Central memory CD4-positive, alpha-beta T cell (primary cell): ENCODE measurements at regions not wholly inside any gene's neighbourhood (a gene's known extent, or its start where the extent isn't known, plus 50 kb on each side); places are given as distances from the start of the nearest gene placed in this dataset.
"Not testable (repeated sequence)": the region's sequence is repeated elsewhere in the genome, so short reads cannot be mapped to it uniquely, and the experiment has no call there.

Experiments used
- DNase-seq: peaks from one replicate; pipeline ENCODE4 v3.0.0; 2022

DNA sequence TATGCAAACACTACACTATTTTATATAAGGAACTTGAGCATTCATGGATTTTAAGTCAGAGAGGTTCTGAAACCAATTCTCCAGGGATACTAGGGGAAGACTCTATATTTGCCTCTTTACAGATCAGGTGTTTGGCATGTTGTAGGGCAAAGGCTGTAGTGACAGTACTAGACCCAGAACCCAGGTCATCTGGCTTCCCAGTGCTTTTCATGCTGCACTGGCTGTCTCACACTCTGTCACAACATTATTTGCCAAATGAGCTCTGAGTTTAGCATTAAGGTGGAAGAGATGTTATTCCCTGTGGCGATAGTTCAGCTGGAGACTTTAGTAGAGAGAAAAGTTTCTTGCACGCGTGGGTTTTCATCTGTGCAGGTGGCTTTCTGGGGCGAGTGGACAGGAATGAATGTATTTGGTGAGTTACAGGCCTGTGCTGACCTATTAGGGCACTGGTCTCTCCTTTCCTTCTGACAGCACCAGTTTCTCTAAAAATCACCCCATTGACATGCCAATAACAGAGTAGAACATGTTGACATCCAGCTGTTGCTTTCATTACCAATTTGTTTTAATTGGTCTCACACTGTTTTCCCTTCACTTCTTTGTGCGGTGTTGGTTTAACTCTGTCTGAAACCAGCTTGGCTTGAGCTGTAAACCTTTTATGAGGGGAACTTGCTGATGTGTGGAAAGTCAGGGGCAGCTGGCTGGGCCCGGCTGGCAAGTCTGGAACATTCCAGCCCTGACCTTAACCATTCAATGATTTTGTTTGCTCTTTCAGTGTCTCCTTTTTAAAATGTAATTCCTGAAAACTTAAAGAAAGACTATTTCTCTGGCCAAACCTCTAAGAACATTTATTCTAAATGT, 643.0 kb upstream of the FAM98A start:
- DNase-seq: no peak

DNA sequence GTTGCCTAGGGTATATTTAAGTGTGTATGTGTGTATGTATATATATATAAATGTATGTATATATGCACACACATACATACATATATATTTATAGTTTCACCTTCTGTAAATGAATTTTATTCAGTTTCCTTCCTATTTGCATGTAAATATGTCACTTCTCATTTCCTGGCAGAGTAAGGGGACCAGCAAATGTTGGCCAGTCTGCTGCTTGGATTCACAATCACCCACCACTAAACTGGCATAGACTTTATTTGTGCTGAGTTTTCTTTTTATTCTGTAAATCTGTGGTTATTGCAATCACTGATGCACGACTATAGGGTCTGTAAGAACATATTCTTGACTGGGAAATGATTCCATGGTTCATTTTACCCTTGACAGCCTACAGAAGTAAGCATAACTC, 640.4 kb upstream of the FAM98A start:
- DNase-seq: no peak

DNA sequence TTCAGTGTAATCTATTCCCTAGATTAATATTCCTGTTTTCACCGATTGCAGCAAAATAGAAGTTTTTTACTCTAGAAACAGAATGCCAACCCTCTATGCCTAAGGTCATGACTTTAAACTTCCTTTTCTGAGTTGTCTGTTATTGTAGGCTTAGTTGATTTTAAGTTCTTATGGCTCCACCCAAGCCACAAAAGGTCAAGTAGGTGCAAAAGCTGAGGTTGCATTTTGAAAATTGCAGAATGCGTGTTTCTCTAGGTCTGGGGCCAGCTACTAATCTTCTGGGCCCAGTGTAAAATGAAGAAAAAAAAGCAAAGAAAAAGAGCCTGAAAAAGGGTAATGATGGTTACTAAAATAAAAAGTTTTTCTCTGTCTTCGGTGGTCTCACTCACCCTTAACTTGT, 635.7 kb upstream of the FAM98A start:
- DNase-seq: no peak

DNA sequence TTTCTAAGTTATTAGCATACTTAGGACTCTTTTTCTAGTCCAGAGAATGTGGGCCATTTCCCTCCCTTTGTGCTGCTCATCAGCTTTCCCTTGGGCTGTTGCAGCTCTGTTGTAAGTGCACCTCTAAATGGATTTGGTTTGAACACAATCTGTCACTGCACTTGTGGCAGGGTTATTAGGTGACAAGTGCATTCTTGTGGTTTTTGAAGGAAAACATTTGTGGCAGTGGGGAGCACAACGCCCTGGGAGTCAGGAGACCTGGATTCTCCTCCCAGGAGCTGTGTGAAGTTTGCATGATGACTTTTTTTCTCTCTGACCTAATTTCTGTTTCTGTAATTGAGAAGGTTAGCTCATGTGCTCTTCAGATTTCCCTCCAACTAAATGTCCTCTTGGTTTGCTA, 630.9 kb upstream of the FAM98A start:
- DNase-seq: no peak

DNA sequence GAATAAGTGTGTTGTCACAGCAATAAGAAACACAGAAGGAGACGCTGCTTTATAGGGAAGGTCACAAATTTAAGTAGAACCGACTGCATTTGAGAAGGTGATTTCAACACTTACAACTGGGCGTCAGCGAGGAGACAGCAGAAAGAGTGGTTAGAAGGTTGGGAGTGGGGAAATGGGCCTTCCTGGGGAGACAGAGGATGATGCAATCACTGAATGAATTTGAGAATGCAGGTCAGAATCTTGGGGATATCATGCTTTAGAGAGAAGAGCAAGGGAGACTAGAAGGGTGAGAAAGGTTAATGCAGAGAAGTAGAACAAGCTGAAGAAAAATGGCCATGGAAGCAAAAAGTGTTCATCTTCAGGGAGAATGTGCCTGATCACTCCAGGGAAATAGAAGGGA, 616.1 kb upstream of the FAM98A start:
- DNase-seq: no peak

DNA sequence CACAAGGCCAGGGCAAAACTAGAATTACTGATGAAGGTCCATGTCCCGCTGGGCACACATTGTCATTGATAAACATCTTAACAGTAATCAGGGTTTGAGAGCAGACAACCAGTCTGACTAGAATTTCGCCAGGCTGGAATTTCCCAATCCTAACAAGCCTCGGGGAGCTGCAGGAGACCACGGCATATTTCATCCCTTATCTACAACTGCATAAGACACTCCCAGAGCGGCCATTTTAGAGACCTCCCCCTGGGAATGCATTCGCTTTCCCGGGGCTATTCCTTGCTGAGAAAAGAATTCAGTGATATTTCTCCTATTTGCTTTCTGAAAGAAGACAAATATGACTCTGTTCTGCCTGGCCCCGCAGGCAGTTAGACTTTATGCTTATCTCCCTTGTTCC, 611.3 kb upstream of the FAM98A start:
- DNase-seq: not testable (repeated sequence)

DNA sequence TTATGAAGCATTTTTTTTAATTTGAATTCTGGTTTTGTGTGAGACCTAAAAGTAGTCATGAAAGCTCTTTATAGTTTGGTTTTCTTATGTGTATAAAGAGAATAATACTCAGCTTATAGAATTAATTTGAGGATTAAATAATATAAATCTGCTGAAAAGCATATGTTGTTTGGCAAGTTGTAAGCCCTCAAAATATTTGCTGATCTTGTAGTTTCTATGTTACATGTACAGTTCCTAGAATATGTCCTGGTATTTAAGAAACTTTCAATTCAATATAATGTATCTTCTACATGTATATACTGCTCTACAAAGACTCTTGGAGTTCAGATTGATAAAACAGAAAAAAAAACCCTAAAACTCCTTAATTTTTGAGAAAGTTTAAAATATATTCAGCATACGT, 605.5 kb upstream of the FAM98A start:
- no peak for DNase-seq

DNA sequence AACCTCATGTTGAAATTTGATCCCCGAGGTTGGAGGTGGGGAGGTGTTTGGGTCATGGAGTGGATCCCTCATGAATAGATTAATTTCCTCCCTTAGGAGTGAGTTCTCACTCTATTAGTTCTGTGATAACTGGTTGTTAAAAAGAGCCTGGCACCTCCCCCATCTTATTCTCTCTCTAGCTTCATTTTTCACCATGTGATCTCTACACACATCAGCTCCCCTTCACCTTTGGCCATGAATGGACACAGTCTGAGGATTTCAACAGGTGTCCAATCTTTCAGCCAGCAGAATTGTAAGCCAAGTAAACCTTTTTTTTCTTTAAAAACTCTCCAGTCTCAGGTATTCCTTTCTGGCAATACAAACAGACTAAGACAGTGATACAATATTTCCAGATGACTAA, 602.0 kb upstream of the FAM98A start:
- no peak for DNase-seq

DNA sequence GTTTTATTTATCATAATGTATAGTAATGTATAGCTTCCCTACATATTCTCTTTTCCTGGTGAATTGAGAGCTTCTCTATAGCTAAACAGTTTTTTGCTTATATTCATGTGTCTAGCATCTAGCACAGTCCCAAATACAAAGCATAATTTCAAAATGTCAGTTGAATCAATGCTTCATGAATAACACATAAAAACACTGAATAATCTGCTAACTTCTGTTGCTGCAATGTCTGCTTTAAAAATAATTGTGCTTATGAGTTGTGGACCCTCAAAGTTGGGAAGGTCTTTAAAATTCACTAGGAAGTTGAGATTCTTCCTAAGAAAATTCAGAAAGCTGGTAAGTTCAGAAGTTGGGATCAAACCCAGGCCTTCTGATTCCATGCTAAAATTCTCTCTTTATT, 600.9 kb upstream of the FAM98A start:
- DNase-seq: no peak

DNA sequence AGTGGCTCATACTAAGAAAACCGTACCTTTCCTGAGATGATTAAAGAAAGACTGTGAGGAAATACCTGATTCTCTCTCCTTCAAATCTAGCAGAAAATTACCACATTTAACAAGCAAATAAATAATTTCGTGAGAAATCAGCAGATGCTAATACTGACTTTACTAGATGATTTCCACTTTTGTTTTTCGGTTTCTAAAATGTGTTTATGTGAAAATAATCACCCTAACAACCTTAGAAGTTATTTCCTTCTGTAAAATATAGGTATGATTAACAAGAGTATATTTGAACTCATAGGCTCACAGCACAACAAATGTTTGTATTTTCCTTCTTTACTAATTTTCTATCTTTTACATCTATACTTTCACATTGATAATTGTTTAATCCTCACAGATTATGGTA, 594.1 kb upstream of the FAM98A start:
- DNase-seq: no peak

DNA sequence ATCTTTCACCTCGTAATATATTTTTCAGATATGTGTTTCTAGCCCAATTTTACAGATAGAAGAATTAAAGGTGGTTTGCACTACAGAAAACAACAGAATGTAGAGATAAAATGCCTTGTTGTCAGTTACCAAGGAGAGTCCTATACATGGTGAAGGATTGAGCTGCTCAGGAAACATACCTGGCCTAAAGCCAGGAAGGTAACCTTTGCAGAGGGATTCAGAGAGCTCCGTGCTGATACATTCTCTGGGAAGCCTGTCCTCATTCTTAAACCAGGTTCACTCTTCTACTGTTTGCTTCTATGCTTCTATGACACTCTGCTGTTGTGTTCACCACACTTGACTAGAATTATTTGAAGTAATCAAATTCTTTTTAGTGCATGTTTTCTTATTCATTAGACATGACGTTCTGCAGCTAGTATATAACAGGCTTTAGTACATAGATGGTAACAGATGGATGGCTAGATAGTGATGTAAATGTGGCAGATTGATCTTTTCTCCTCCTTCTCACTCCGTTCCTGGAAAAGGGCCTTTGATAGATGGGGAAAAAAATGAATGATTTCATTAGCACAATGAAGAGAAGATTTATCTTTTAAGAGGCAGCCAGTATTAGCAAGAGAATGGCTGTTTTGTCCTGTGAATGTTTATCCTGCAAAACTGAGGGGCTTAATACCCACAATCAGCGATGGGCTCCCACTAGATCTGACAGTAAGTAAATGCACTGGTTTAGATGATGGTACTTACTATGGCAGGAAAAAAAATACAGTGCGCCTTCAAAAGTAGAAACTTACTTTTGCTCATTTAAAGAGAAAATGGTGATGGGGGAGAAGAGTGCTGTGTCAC, 589.6 kb upstream of the FAM98A start:
- no peak for DNase-seq

DNA sequence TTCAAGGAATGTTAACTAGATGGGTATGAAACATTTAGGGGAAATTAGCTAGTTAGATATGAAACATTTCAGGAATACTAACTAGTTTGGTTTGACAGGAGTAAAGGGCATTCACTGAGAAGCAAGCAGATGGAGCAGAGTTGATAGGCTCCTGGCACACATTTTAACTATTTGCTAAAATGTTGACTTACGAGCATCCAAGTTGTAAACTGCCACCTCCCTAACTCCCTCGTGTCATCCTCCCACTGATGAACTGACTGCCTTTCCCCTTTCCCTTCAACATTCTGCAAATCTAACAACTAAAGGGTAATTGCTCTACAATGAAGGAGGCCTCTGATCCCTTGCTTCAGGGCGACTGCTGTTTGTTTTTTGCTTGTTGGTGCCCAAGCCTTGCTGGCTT, 580.4 kb upstream of the FAM98A start:
- DNase-seq: no peak

DNA sequence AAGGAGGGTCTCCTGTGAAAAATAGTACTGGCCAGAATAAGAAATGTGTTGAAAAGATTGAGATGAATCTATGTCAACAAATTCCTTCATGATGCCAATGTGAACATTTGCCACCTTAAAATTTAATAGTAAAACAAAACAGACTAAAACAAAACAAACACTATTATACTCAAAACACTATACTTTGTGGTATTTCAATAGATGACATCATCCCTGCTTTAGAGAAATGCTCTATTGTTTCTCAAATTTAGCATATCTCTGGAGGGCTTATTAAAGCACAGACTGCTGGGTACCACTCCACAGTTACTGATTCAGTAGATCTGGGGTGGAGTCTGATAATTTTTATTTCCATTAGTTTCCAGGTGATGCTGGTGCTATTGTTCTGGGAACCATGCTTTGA, 579.4 kb upstream of the FAM98A start:
- DNase-seq: no peak

DNA sequence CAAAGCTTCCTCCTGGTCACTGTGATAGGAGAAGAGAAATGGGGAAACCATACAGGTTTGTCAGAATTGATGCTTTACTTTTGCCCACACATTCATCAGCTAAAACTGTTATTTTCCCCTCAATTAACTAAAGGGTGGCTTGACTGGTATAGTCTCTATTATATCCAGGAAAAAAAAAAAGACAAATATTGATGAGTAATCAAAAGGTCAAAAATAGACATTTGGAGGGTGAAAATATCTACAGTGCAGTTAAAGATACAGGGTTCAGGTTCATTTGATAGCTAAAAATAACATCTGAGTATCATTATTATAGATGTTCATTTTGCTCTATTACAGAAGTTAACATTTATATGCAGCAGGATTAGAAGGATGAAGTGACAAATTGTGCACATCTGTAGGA, 577.6 kb upstream of the FAM98A start:
- no peak for DNase-seq

DNA sequence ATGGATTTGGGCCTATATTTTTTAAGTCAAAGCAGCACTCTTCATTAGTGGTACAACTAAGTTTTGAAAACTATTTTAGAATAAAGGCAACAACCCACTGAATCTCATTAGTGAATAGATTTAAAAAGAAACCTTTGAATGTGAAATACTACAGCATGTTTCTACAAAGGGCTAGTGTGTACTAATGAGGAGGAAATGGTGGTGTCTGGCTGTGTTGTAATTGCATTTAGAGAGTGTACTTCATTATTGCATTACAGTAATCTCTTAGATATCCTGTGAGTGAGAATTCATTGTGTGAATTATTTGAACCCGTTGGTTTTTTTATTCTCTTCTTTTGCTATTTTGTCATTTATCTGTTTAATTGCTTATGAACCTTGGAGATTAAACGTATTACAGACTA, 575.4 kb upstream of the FAM98A start:
- DNase-seq: no peak

DNA sequence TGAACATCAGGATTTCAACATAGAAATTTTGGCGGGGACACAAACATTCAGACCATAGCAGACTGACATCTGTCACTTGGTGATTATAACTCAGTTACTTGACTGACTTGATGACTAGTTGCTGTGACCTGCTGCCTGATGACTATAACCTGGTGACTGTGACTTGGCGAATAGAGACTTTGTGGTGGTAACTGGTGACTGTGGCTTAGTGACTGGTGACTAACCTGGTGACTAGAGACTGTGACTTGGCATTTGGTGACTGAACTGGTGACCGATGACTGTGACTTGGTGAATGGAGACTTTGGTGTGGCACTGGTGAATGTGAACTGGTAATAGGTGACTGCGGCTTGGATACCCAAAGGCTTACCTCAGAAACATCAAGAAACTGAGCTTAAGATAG, 563.1 kb upstream of the FAM98A start:
- no peak for DNase-seq

DNA sequence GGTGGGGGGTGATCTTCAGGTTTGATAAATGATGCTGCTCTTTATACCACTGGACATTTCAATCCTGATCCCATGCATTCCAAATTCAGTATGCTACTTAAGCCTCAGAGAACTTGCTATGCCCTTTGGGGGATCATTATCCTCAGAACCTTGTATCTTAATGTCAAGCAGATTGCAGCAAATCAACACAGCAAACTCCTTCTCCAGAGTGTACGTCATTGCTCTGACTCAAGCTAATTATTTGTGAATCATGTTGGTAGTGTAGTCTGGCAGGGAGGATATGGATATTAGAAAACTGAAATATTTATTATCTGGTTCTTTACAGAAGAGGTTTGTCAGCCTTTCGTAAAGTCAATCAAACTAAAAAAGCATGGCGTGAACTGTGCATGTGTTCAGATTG, 562.5 kb upstream of the FAM98A start:
- no peak for DNase-seq

DNA sequence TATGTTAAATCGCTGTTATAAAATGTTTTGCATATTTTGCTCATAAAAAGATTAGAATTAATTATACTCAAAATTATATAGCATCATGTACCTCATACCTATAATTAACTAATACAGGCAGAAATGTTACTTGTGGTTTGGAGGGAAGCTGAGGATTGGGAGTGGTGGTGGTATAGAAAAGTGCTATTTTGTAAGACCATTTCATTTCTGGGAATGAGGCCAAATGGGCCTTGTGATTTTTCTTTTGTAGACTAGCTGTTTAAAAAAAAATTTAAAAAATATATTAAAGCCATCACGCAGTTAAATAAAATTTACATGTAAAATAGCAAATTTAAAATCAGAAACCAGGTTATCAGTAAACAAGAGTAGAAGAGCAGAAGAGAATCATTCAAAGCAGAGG, 560.8 kb upstream of the FAM98A start:
- DNase-seq: no peak

DNA sequence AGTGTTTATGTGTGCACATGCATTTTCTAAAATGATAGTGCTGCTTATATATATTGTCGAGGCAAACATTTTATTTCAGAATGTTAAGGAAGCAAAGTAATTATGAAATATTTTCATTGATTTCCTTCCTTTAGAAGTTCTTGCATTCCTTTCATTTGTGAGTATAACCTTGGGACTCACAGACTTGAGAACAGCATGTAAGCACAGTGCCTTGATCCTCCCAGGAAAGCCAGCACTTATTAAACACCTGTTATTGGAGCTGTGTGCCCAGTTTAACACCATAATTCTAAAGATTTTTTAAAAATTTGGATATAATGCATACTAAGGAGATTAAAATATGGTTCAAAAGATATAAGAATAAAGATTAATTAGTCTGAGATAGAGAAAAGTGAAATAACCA, 554.4 kb upstream of the FAM98A start:
- no peak for DNase-seq

DNA sequence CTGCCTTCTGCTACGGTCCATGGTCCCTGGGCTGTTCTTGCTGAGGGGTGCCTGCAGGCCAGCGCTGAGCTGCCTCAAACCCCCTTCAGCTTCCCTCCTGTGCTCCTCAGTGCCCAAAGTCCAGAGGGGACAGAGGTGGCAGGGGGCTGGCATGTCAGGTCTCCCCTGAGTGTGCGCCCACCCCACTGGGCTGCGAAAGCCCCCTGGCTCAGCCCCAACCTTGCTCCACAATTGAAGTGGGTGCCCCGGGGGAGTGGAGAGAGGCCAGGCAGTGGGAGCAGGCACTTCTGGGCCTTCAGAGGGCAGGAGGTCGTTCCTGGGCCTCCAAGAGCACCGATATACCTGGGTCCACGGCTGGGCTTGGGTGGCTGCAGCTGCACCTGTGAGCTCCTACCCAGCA, 548.7 kb upstream of the FAM98A start:
- DNase-seq: no peak

DNA sequence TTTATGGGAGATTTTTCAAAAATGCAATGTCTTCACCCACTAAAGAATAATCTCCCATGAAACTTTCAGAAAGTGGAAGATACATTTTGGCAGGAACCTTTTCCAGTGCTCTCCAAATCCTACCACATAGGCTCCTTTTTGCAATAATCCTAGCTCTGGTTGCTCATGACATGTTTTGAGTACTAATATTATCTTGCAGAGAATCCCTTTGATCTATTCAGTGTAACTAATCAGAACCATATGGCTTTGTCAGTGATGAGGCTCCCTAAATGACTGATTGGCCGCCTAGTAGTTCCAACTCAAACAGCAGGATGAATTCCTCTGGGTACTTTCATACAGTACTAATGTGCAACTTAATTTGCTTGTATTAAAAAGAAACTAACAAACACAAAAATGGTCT, 544.0 kb upstream of the FAM98A start:
- no peak for DNase-seq

DNA sequence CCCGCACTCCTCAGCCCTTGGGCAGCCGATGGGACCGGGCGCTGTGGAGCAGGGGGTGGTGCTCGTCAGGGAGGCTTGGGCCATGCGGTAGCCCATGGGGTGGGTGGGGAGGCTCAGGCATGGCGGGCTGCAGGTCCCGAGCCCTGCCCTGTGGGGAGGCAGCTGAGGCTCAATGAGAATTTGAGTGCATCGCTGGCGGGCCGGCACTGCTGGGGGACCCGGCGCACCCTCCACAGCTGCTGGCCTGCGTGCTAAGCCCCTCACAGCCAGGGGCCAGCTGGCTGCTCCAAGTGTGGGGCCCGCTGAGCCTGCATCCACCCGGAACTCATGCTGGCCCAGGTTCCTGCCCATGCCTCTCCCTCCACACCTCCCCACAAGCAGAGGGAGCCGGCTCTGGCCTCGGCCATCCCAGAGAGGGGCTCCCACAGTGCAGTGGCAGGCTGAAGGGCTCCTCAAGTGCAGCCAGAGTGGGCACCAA, 543.5 kb upstream of the FAM98A start:
- not testable (repeated sequence) for DNase-seq

DNA sequence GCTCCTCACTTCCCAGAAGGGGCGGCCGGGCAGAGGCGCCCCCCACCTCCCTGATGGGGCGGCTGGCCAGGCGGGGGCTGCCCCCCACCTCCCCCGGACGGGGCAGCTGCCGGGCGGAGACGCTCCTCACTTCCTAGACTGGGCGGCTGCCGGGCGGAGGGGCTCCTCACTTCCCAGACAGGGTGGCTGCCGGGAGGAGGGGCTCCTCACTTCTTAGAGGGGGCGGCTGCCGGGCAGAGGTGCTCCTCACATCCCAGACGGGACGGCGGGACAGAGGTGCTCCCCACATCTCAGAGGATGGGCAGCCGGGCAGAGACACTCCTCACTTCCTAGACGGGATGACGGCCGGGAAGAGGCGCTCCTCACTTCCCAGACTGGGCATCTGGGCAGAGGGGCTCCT, 534.0 kb upstream of the FAM98A start:
- DNase-seq: not testable (repeated sequence)

DNA sequence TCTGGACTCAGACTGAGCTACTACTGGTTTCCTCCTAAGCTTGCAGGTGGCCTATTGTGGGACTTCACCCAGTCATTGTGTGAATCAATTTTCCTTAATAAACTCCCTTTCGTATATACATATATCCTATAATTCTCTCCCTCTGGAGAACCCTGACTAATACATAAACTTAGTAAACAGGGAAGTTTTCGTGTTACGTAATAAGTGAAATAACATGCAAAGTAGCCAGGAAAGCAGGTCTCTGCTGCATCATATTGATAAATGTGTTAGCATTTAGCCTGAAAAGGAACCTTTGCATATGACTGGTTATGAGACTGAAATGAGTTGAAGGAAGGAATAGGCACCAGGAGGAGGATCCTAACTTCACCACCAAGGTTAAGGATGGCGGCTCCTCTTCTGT, 527.2 kb upstream of the FAM98A start:
- no peak for DNase-seq
